Fibroblast of lung (primary cell): ENCODE measurements at regions not wholly inside any gene's neighbourhood (a gene's known extent, or its start where the extent isn't known, plus 50 kb on each side); places are given as distances from the start of the nearest gene placed in this dataset.

Source experiments
- EZH2 ChIP-seq: IDR thresholded peaks from 2 replicates; pipeline ENCODE4 v1.5.1; 2012; ENCODE audit warnings: low read length, control low read depth, mild to moderate bottlenecking; ENCODE audit errors: missing control alignments
- TF ChIP-seq, protein P1 (sequence below), 2 donors: IDR thresholded peaks in 1 of 2; conservative IDR thresholded peaks in 1 of 2; 1 replicate in 1 of 2; 2 replicates in 1 of 2; pipeline ENCODE4 v1.5.1; 2011 to 2012; ENCODE audit warnings: low read length in 2 of 2, control low read depth in 1 of 2, inconsistent platforms in 1 of 2, low read depth in 1 of 2, mild to moderate bottlenecking in 1 of 2

DNA sequence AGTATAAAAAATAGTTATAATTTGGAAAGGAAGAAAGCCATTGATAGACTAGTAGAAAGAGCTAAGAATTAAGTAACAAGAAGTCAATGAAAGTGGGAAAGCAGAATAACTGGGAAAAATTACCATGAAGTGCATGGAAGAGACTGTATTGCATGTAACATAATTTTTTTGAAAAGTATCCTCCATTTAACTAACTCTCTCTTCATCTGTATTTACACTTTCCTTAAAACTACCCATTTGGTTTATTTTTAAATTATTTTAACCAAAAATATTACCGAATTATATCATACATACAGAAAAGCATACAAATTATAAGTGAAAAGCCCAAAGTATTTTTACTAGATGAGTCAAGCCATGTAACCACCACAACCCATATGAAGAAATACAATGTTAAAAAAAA is 1009.9 kb upstream of the SEMA6D start:
- TF ChIP-seq, protein P1, sequence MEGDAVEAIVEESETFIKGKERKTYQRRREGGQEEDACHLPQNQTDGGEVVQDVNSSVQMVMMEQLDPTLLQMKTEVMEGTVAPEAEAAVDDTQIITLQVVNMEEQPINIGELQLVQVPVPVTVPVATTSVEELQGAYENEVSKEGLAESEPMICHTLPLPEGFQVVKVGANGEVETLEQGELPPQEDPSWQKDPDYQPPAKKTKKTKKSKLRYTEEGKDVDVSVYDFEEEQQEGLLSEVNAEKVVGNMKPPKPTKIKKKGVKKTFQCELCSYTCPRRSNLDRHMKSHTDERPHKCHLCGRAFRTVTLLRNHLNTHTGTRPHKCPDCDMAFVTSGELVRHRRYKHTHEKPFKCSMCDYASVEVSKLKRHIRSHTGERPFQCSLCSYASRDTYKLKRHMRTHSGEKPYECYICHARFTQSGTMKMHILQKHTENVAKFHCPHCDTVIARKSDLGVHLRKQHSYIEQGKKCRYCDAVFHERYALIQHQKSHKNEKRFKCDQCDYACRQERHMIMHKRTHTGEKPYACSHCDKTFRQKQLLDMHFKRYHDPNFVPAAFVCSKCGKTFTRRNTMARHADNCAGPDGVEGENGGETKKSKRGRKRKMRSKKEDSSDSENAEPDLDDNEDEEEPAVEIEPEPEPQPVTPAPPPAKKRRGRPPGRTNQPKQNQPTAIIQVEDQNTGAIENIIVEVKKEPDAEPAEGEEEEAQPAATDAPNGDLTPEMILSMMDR (conservative IDR thresholded peaks at IDR 0.05 in 1 of 2, IDR thresholded peaks at IDR 0.05 in 1 of 2; ENCODE audit: low read depth in 1 of 2, low read length in 2 of 2), result no peak
- no peak for TF ChIP-seq EZH2
